HG03378 (cell line): ENCODE measurements at regions not wholly inside any gene's neighbourhood (a gene's known extent, or its start where the extent isn't known, plus 50 kb on each side); places are given as distances from the start of the nearest gene placed in this dataset.
"Not testable (repeated sequence)": the region's sequence is repeated elsewhere in the genome, so short reads cannot be mapped to it uniquely, and the experiment has no call there.

ENCODE experiments used
- ATAC-seq: cut with Tn5 transposase; IDR thresholded peaks from one replicate; pipeline ENCODE4 v1.9.1; 2021; ENCODE audit warnings: mild to moderate bottlenecking, moderate library complexity; ENCODE audit not compliant: unreplicated experiment

DNA sequence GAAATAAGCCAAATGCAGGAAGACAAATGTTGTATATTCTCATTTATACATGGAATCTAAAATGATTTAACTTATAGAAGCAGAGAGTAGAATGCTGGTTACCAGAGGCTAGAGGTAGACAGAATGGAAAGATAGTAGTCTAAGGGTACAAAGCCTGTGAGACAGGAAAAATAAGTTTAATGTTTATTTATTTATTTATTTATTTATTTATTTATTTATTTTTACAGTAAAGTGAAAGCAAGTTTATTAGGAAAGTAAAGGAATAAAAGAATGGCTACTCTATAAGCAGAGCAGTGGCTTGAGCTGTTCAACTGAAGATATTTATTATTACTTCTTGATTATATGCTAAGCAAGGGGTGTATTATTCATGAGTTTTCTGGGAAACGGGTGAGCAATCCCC, 203.2 kb downstream of the LAS1L start:
- ATAC-seq, result no peak

DNA sequence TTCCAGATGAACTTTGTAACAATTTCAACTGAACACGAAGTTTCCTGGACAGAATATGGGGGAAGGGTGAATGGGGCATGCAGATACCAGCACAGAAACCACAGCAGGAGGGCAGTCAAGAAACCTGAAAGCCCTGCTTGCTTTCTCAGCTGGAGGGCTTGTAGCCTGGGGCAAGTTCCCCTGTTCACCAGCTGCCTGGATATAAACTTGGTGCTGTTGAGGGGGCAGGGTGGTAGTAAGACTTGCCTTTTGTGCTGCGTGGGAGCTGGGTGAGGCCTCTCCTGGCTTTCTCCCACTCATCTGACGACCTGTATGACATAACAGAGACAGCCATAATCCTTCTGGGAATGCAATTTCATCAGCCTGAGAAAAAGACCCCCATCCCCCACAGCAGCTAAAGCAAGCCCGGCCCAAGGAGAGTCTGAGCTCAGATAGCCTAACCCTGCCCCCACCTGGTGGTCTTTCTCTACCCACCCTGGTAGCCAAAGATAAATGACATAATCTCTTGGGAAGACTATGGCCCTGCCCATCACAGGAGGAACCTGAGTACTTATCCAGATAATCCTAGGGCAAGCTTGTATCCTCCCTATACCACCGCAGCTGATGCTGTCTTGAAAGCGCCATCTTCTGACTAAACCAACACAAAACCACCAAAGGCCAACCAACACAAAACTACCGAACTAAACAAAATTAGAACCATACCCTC, 234.3 kb downstream of the LAS1L start:
- no peak for ATAC-seq

DNA sequence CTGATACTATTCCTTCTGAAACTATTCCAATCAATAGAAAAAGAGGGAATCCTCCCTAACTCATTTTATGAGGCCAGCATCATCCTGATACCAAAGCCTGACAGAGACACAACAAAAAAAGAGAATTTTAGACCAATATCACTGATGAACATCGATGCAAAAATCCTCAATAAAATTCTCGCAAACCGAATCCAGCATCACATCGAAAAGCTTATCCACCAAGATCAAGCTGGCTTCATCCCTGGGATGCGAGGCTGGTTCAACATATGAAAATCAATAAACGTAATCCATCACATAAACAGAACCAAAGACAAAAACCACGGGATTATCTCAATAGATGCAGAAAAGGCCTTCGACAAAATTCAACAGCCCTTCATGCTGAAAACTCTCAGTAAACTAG, 251.7 kb downstream of the LAS1L start:
- not testable (repeated sequence) for ATAC-seq

DNA sequence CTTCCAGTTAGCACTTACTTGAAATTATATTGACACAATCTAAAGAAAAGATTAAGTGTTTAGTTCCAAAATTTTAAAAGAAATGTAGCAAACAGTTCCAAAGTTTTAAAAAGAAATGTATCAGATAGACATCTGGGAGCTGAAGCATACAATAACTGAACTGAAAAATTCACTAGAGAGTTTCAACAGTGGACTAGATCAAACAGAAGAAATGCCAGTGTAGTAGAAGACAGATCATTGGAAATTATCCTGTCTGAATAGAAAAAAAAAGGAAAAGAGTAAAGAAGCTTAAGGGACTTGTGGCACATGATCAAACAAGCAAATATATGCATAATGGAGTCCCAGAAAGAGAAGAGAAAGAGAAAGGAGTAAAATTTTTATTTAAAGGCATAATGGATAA, 261.4 kb downstream of the LAS1L start:
- no peak for ATAC-seq

DNA sequence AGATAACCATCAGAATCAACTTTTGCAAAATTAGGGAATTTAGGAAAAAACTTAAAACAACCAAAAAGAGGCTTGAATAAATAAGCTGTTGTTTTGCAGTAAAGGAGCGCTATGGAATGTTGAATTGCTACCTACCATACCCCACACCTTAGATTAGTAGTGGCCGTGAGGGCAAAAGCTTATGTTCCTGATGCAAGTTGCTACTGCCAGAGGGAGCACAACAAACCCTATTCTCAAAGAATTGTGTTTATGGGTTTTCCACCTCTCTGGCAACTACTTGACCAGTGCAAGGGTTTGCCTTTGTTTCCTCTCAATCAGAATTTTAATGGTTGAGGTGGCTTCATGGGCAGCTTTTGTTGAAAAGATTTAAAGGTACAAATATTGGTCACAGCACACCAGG, 268.1 kb downstream of the LAS1L start:
- ATAC-seq, result no peak

DNA sequence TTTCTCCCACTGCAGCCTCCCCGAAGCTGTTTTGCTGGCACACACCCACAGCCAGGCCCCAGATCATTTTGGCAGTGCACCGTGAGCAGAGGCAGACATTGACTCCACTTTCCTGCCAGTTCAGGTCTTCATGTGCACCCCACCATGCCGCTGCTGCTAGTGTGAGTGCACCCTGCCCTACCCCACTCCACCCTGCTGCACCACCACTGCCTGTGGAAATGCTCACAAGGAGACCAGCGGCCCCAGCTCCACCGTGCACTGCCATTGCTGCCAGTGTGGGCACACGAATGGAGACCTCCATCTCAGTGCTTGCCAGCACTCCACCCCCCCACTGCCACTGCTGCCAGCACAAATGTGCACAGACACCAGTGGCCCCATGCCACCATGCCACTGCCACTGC, 277.6 kb upstream of the ZC4H2 start:
- no peak for ATAC-seq

DNA sequence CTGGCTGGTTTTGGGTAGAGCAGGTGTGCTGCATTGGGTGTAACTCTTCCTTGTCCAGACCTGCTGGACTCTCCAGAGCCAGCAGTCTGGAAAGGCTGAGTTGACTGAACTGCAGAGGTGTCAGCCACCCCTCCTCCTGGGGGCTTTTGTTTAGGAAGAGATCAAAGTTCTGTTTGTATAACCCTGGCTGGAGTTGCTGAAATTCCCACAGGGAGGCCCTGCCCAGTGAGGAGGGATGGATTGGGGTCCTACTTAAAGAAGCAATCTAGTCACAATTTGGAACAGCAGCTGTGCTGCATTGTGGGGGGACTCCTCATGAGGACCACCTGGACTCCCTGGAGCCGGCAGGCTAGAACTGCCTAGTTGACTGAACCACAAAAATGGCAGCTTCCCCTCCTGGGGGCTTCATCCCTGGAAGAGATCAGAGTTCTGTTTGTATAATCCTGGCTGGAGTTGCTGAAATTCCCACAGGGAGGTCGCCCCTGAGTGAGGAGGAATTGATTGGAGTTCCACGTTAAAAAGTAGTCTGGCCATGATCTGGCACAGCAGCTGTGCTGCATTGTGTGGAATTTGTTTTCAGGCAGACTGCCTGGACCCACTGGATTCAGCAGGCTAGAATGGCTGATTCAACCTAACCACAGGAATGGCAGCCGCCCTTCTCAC, 264.9 kb upstream of the ZC4H2 start:
- no peak for ATAC-seq

DNA sequence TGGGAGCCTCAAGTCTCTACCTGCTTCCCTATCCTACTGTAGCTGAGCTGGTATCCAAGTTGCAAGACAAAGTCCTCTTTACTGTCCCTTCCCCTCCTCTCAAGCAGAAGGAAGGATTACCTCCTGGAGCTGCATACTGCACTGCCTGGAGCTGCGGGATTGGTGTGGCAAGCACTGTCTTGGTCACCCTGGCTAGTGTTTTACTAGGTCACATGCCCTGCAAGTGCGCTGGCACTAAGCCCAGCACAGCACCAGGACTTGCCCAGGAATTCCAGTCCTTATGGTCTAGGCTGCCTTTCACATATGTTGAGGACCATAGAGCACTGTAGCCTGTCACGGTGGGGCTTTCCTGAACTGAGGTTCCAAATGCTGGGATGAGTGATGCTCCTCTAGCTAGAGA, 227.3 kb upstream of the ZC4H2 start:
- ATAC-seq, result no peak

DNA sequence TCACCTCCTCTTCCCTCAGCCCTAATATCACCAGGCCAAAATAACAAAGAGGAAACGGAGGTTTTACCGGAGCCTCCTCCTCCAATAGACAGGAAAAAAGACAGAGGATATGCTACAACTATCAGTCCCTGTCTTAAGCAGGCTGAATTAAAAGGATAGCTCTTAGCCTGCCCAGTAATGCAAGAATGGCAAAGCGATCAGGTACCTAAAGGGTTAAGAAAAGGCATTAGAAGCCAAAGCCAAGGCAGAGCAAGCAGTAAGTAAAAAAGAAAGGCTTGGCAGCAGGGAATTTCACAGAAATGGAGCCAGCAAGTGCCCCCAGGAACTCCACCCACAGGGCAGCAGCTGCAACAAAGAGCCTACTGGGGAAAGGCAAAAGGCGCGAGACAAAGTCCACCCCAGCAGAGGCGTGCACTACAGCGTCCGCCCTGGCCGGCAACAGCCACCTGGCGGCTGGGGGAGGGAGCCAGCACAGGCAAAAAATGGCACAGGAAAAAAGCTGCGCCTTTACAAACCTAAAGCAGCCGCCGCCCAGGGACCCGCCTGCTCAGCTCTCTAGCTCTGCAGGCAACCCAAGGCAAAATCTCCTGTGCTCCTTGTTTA, 220.6 kb upstream of the ZC4H2 start:
- ATAC-seq, result no peak

DNA sequence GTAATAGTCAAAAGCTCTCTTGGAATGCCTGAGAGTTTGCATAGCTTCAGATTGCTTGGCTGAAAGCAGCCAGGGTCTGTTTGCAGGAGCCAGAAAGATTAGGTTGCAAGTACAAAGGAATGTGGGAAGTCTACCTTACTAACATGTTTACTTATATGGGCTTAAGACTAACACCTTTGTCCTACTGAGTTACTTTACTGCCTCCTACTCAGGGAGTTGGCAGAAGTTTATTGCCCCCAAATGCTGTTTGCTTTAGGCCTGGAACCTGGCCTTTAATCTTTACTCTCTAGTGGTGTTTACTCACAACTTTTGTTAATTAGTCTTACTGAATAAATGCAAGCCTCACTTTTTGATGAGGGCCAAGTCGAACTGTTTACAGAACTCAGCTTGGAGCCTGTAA, 219.4 kb upstream of the ZC4H2 start:
- ATAC-seq, result no peak

DNA sequence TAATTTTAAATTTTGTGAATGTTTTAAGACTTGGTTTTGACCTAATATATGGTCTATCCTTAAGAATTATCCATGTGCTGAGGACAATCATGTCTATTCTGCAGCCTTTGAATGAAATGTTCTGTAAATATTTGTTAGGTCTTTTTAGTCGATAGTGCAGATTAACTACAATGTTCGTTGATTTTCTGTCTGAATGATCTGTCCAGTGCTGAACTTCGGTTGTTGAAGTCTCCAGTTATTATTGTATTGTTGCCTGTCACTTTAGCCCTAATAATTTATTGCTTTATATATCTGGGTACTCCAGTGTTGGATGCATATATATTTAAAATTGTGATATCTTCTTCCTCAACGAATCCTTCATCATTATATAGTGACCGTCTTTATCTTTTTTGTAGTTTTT, 218.3 kb upstream of the ZC4H2 start:
- ATAC-seq, result no peak

DNA sequence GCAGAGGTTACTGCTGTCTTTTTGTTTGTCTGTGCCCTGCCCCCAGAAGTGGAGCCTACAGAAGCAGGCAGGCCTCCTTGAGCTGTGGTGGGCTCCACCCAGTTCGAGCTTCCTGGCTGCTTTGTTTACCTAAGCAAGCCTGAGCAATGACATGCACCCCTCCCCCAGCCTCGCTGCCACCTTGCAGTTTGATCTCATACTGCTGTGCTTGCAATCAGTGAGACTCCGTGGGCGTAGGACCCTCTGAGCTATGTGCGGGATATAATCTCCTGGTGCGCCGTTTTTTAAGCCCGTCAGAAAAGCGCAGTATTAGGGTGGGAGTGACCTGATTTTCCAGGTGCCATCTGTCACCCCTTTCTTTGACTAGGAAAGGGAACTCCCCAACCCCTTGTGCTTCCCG, 187.1 kb upstream of the ZC4H2 start:
- ATAC-seq, result not testable (repeated sequence)

DNA sequence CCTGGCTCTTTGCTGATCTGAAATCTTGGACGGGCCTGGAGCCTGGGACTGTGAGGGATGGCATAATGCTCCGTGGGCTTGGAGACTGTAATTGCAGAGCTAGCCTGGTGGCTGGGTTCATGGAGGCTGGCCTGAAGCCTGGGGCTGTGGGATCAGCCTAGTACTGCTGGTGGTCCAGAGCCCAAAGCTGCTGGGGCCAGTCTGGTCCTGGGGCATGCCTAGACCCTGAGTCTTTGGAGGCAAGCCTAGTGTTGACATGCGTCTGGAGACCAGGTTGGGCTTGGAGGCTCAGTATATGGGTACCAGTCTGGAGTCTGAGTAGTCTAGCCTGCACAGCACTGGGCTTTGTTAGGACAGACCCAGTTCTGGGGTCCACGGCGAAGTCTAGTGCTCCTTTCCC, 172.0 kb upstream of the ZC4H2 start:
- no peak for ATAC-seq

DNA sequence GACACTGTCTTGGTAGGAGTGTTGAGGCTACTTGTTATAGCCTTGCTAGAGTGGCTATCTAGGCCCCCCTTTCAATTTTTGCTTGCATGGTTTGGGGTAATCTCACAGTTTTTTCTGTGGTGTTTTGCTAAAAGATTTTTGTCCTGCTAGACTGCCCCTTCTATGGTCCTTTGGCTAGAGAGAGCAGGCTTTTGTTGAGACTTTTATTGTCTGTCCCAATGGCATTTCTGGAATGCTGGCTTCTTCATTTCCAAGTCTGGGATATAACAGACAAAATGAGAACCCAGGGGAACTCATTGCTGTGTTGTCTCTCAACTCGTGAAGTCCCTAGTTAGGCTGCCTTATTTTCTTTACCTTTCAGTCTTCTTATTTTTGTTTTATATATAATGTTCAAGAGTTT, 160.2 kb upstream of the ZC4H2 start:
- ATAC-seq, result no peak

DNA sequence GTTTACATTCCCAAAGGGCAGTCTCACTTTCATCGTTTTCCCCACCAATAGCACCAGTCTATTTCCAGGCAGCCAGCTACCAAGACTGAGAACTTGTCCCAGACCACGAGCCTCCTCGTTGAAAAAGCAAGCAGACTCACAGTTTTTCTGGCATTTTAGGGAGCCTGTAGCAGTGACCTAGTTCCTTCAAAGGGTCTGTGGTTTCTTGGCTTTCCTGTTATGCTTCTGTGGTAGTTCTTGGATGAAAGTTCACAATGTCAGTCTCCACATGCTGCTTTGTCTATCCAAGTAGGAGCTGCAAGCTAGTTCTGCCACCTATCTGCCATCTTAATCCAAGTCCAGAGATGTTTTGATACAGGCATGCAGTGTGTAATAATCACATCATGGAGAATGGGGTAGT, 151.6 kb upstream of the ZC4H2 start:
- no peak for ATAC-seq

DNA sequence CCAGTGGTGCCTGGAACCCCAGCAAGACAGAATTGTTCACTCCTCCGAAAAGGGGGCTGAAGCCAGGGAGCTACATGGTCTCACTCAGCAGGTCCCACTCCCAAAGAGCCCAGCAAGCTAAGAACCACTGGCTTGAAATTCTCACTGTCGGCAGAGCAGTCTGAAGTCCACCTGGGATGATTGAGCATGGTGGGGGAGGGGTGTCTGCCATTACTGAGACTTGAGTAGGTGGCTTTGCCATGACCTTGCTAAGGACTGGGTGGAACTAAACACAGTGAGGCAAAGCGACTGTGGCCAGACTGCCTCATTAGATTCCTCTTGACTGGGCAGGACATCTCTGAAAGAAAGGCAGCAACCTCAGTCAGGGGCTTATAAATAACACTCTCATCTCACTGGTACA, 122.6 kb upstream of the ZC4H2 start:
- ATAC-seq, result no peak

DNA sequence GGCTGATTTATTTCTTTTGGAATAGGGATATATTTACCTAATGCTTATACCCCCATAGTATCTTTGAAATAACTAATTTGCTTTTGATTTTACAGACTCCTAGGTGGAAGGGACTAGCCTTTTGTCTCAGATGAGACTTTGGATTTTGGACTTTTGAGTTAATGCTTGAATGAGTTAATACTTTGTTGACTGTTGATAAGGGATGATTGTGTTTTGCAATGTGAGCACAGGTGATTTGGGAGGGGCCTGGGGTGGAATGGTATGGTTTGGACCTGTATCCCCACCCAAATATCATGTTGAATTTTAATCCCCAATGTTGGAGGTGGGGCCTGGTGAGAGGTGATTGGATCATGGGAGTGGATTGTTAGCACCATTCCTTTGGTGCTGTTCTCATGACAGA, 117.4 kb upstream of the ZC4H2 start:
- ATAC-seq, result no peak

DNA sequence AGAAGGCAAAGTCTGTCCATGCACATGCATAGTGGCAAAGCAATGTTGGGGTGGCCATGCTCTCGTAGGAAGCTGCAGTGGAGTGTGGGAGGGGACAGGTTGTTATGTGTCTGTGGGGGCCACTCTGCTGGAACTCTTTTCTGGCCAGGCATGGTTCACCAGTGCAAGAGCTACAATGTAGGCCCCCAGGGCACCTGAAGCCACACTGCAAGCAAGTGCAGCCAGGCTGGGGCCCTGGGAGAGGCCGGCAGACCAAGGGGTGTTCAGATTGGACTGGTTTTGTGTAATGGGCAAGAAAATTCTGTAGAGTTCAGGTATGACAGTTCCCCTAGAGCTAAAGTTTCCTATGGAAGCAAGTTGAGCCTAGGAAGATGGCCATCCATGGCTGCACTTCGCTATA, 97.0 kb upstream of the ZC4H2 start:
- ATAC-seq, result no peak

DNA sequence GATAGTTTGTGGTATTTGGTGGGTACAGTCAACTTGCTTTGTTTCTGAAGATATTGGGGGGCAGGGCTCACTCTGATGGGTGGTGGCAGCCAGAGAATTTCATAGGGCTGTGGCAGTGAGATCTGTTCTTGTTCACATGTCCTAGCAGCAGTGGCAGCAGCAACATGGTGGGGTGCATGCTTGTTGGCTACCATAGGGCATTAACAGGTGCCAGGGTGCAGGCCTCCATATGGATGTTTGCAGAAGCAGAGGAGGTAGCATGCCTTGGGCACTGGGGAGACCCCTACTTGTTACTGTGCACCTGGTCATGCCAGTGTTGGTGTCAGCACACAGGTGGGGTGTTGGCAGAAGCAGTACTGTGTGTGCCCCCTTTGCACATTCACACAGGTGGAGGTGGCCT, 96.3 kb upstream of the ZC4H2 start:
- ATAC-seq, result no peak

DNA sequence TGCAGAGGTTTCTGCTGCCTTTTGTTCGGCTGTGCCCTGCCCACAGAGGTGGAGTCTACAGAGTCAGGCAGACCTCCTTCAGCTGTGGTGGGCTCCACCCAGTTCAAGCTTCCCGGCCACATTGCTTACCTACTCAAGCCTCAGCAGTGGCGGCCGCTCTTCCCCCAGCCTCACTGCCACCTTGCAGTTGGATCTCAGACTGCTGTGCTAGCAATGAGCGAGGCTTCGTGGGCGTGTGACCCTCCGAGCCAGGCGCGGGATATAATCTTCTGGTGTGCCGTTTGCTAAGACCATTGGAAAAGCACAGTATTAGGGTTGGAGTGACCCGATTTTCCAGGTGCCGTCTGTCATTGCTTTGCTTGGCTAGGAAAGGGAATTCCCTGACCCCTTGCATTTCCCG, 82.4 kb upstream of the ZC4H2 start:
- ATAC-seq, result not testable (repeated sequence)

DNA sequence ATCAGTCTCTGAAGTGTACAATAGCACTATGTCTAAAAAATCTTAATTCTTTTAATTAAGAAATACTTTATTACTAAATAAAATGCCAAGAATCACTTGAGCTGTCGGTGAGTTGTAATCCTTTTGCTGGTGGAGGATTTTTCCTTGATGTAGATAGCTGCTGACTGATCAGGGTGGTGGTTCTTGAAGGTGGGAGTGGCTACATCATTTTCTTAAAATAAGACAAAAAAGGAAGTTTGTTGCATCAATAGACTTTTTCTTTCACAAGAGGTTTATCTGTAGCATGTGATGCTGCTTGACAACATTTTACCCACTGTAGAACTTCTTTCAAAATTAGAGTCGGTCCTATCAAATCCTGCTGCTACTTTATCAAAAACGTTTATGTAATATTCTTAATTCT, 68.8 kb upstream of the ZC4H2 start:
- no peak for ATAC-seq

DNA sequence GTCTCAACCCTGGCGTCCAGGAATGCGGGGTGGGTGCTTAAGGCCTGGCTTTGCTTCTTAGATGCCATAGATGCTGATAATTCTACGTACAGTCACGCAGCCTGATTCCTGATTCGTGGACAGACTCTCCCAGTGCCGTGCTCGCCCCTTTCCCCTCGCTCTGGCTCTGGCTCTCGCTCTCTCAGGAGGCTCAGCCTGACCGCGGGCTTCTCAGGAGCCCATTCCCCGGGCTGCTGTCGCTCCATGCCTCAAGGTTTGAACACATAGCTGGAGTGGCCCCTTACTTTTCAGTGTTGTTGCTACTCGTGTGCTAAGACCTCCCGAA, 59.2 kb upstream of the ZC4H2 start:
- ATAC-seq, result peak; percentile 33
